Duodenal mucosa (tissue), 2 donors: ENCODE measurements at regions not wholly inside any gene's neighbourhood (a gene's known extent, or its start where the extent isn't known, plus 50 kb on each side); places are given as distances from the start of the nearest gene placed in this dataset.

Experiments
- H3K27ac ChIP-seq: one replicate; pipeline ENCODE4 v1.7.0; 2013; ENCODE audit warnings: low read depth, low read length
- H3K27me3 ChIP-seq, 2 donors: one replicate each; pipeline ENCODE4 v1.7.0; 2013; ENCODE audit warnings: low read length in 2 of 2, control low read depth in 1 of 2; ENCODE audit not compliant: insufficient read depth in 2 of 2, control insufficient read depth in 1 of 2
- H3K36me3 ChIP-seq, 2 donors: one replicate each; pipeline ENCODE4 v1.7.0; 2013; ENCODE audit warnings: low read length in 2 of 2, control low read depth in 1 of 2; ENCODE audit not compliant: insufficient read depth in 2 of 2, control insufficient read depth in 1 of 2
- H3K4me1 ChIP-seq, 2 donors: one replicate each; pipeline ENCODE4 v1.7.0; 2013; ENCODE audit warnings: low read length in 2 of 2, control low read depth in 1 of 2; ENCODE audit not compliant: insufficient read depth in 2 of 2, control insufficient read depth in 1 of 2
- H3K4me3 ChIP-seq, 2 donors: one replicate each; pipeline ENCODE4 v1.7.0; 2013; ENCODE audit warnings: low read length in 2 of 2, low read depth in 1 of 2
- H3K9ac ChIP-seq, 2 donors: one replicate each; pipeline ENCODE4 v1.7.0; 2013; ENCODE audit warnings: low read length in 2 of 2, low read depth in 1 of 2
- H3K9me3 ChIP-seq, 2 donors: one replicate each; pipeline ENCODE4 v1.7.0; 2013; ENCODE audit warnings: low read length in 2 of 2, control low read depth in 1 of 2; ENCODE audit not compliant: control insufficient read depth in 1 of 2

GRCh38 chr6:115363379-115363778, 697.3 kb downstream of the FRK start:
- no peak overlapping the region for H3K27ac ChIP-seq
- H3K4me1 ChIP-seq = peaks cover 0 to 5% of the 10 kb centered on the region in 2 donors
- no peaks in the 10 kb centered on the region for H3K36me3 ChIP-seq
- no peak overlapping the region for H3K4me3 ChIP-seq
- H3K27me3 ChIP-seq = no peaks in the 10 kb centered on the region
- H3K9ac ChIP-seq = no peak overlapping the region
- no peaks in the 10 kb centered on the region for H3K9me3 ChIP-seq

DNA sequence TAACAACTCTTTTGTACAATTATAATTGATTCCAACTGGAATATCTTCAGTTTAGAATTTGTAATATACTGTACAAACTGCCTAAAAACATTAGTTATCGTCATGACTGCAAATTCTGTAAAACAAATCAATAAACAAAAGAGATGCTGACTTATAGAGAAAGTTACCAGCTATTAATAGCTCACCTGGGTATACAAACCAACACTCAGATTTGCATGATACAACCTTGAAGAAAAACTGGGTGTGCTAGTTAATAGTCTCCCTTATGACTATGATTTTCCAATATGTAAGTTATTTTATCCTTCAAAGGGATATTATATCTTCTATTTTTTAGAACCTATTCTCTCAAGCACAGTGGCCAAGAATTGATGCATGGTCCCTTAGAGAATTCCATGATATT, 698.5 kb downstream of the FRK start:
- peaks cover 0 to 5% of the 10 kb centered on the region in 2 donors for H3K4me1 ChIP-seq
- H3K4me3 ChIP-seq = no peak overlapping the region
- H3K9me3 ChIP-seq = no peaks in the 10 kb centered on the region
- no peaks in the 10 kb centered on the region for H3K27me3 ChIP-seq
- H3K27ac ChIP-seq = no peak overlapping the region
- H3K36me3 ChIP-seq = no peaks in the 10 kb centered on the region
- no peak overlapping the region for H3K9ac ChIP-seq

- H3K27ac ChIP-seq = no peak overlapping the region
- H3K9ac ChIP-seq = no peak overlapping the region
- H3K27me3 ChIP-seq = no peaks in the 10 kb centered on the region
- H3K4me1 ChIP-seq = peaks cover 0 to 5% of the 10 kb centered on the region in 2 donors
- H3K36me3 ChIP-seq = no peaks in the 10 kb centered on the region
- no peaks in the 10 kb centered on the region for H3K9me3 ChIP-seq
- H3K4me3 ChIP-seq = no peak overlapping the region
Measured at GRCh38 chr6:115360602-115361325, 699.9 kb downstream of the FRK start.

DNA sequence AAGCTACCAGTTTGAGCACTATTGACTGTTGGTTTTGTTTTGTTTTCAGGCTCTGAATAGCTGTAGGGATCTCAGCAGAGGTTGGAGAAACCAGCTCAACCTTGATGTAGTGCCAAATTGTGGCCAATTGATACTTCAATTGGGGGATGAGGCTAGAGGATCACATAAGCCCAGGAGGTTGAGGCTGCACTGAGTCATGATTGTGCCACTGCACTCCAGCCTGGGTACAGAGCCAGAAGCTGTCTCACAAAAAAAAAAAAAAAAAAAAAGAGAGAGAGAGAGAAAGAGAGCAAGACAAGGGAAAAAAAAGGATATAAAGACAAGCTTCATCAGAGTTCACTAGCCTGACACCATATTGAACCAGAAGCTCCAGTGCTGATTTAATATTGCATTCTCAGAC, 702.1 kb downstream of the FRK start:
- Histone ChIP-seq H3K4me1 (peaks cover 0 to 5% of the 10 kb centered on the region in 2 donors), H3K27me3 (no peaks in the 10 kb centered on the region), H3K9ac (no peak overlapping the region), H3K9me3 (no peaks in the 10 kb centered on the region), H3K36me3 (no peaks in the 10 kb centered on the region), H3K27ac (no peak overlapping the region), H3K4me3 (no peak overlapping the region)

- H3K27ac ChIP-seq = no peak overlapping the region
- no peaks in the 10 kb centered on the region for H3K36me3 ChIP-seq
- no peaks in the 10 kb centered on the region for H3K9me3 ChIP-seq
- H3K9ac ChIP-seq = no peak overlapping the region
- no peaks in the 10 kb centered on the region for H3K27me3 ChIP-seq
- H3K4me1 ChIP-seq = peaks cover 0 to 5% of the 10 kb centered on the region in 2 donors
- H3K4me3 ChIP-seq = no peak overlapping the region
Measured at GRCh38 chr6:115356371-115356770, 704.3 kb downstream of the FRK start.

GRCh38 chr6:115323001-115323400, 737.7 kb downstream of the FRK start:
- Histone ChIP-seq H3K27ac (no peak overlapping the region), H3K9ac (no peak overlapping the region), H3K27me3 (no peaks in the 10 kb centered on the region), H3K4me3 (no peak overlapping the region), H3K4me1 (no peaks in the 10 kb centered on the region), H3K9me3 (no peaks in the 10 kb centered on the region), H3K36me3 (no peaks in the 10 kb centered on the region)

DNA sequence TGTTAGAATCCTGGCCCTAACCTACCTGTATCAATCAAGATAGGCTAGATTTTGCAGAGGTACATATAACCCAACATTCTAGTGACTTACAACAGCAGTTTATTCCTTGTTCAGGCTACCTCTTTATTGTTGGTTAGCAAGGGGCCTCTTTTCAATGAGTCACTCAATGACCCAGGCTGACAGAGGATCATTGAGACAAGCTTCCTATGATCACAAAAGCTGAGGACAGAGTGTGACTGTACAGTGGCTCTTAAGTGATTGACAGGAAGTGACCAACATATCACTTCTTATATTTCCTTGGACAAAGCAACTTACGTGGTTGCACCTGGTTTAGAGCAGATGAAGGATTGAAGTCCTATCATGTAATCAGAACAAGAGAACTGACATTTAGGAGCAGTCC, 740.9 kb downstream of the FRK start:
- no peak overlapping the region for H3K4me3 ChIP-seq
- no peaks in the 10 kb centered on the region for H3K4me1 ChIP-seq
- no peaks in the 10 kb centered on the region for H3K36me3 ChIP-seq
- no peak overlapping the region for H3K9ac ChIP-seq
- H3K27me3 ChIP-seq = no peaks in the 10 kb centered on the region
- H3K9me3 ChIP-seq = no peaks in the 10 kb centered on the region
- H3K27ac ChIP-seq = no peak overlapping the region

- Histone ChIP-seq H3K27ac (no peak overlapping the region), H3K9ac (no peak overlapping the region), H3K4me3 (no peak overlapping the region), H3K36me3 (no peaks in the 10 kb centered on the region), H3K4me1 (no peaks in the 10 kb centered on the region), H3K27me3 (no peaks in the 10 kb centered on the region), H3K9me3 (no peaks in the 10 kb centered on the region)
Measured at GRCh38 chr6:115310156-115310555, 750.5 kb downstream of the FRK start.

DNA sequence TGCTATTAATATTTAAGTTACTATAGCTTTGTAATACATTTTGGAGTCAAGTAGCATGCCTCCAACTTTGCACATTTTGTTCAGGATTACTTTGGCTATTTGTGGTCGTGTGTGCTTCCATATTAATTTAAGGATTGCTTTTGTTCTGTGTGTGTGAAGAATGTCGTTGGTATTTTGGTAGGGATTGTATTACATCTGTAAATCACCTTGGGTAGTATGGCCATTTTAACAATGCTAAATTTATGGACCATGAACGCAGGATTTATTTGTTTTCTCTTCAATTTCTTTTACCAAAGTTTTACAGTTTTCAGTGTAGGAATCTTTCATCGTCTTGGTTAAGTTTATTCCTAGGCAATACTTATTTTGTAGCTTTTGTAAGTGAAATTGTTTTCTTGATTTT, 758.0 kb downstream of the FRK start:
- Histone ChIP-seq H3K27me3 (no peaks in the 10 kb centered on the region), H3K27ac (no peak overlapping the region), H3K9me3 (no peaks in the 10 kb centered on the region), H3K36me3 (no peaks in the 10 kb centered on the region), H3K4me1 (no peaks in the 10 kb centered on the region), H3K4me3 (no peak overlapping the region), H3K9ac (no peak overlapping the region)

DNA sequence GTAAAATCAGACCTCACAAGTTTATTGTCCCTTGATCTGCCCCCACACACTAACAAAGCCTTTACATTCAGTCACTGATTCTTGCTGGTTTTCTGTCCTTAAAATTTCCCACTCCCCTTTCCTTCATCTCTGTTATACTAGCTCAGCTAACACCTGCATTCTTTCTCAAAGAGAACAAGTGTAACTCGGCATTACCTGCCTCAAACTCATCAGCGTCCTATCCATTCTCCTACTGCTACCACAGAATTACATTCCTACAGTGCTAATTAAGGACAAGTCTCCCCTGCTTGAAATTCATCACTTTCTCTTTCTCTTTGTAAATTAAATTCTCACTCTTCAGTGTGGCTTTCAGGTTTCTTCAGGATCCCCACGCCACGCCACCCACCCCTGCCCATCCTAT, 773.2 kb downstream of the FRK start:
- Histone ChIP-seq H3K36me3 (no peaks in the 10 kb centered on the region), H3K27me3 (no peaks in the 10 kb centered on the region), H3K4me3 (no peak overlapping the region), H3K9me3 (no peaks in the 10 kb centered on the region), H3K9ac (no peak overlapping the region), H3K27ac (no peak overlapping the region), H3K4me1 (no peaks in the 10 kb centered on the region)
